ENCODE measurements at regions not wholly inside any gene's neighbourhood (a gene's known extent, or its start where the extent isn't known, plus 50 kb on each side); places are given as distances from the start of the nearest gene placed in this dataset.

DNA sequence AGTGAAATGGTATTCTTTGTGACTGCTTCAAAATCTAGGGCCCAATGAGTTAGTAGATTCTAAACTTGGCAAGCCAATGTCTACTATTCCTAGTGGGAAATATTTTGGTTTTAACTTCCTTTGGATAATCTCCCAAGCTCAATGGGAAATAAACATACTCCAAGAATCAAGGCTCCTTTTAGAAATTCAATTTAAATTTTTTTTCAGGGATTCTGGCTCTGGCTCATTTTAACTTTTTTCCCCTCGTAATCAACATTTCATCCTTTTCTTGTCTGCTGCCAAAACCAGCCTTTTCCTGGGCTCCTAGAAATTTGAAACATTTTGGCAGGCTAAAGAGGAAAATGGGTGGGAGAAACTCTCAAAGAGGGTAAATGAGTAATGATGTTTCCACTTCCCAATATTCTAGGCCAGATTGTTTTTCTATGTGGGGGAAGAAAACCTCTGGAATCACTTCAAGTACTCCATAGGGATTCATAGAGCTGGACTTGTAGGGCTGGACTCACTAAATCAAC lies 85.6 kb upstream of the AGR3 start:
- no peak for TF ChIP-seq ZC3H10 (CRISPR knock-in tag; IDR thresholded peaks at IDR 0.05)
- TF ChIP-seq ARNTL (CRISPR knock-in tag; IDR thresholded peaks at IDR 0.05; ENCODE audit: borderline replicate concordance, low read depth) = no peak
- TF ChIP-seq PPARA (CRISPR knock-in tag; IDR thresholded peaks at IDR 0.05; ENCODE audit: borderline replicate concordance) = no peak
- no peak for TF ChIP-seq ZFP3 (CRISPR knock-in tag; IDR thresholded peaks at IDR 0.05)
- TF ChIP-seq ZNF565 (CRISPR knock-in tag; conservative IDR thresholded peaks at IDR 0.05; ENCODE audit: low read depth) = no peak
- TF ChIP-seq, protein P1, sequence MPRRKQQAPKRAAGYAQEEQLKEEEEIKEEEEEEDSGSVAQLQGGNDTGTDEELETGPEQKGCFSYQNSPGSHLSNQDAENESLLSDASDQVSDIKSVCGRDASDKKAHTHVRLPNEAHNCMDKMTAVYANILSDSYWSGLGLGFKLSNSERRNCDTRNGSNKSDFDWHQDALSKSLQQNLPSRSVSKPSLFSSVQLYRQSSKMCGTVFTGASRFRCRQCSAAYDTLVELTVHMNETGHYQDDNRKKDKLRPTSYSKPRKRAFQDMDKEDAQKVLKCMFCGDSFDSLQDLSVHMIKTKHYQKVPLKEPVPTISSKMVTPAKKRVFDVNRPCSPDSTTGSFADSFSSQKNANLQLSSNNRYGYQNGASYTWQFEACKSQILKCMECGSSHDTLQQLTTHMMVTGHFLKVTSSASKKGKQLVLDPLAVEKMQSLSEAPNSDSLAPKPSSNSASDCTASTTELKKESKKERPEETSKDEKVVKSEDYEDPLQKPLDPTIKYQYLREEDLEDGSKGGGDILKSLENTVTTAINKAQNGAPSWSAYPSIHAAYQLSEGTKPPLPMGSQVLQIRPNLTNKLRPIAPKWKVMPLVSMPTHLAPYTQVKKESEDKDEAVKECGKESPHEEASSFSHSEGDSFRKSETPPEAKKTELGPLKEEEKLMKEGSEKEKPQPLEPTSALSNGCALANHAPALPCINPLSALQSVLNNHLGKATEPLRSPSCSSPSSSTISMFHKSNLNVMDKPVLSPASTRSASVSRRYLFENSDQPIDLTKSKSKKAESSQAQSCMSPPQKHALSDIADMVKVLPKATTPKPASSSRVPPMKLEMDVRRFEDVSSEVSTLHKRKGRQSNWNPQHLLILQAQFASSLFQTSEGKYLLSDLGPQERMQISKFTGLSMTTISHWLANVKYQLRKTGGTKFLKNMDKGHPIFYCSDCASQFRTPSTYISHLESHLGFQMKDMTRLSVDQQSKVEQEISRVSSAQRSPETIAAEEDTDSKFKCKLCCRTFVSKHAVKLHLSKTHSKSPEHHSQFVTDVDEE (CRISPR knock-in tag; IDR thresholded peaks at IDR 0.05) = no peak
- TF ChIP-seq BACH2 (CRISPR knock-in tag; IDR thresholded peaks at IDR 0.05; ENCODE audit: borderline replicate concordance) = no peak
- no peak for TF ChIP-seq TOX (CRISPR knock-in tag; IDR thresholded peaks at IDR 0.05; ENCODE audit: borderline replicate concordance)
- no peak for TF ChIP-seq PATZ1 (CRISPR knock-in tag; IDR thresholded peaks at IDR 0.05; ENCODE audit: borderline replicate concordance)
- no peak for TF ChIP-seq ZNF8 (CRISPR knock-in tag; IDR thresholded peaks at IDR 0.05)
- no peak for TF ChIP-seq ESRRG (CRISPR knock-in tag; IDR thresholded peaks at IDR 0.05)
- TF ChIP-seq ISL1 (CRISPR knock-in tag; IDR thresholded peaks at IDR 0.05) = no peak
- TF ChIP-seq ZFP30 (CRISPR knock-in tag; IDR thresholded peaks at IDR 0.05) = no peak
- no peak for TF ChIP-seq SNAI2 (CRISPR knock-in tag; IDR thresholded peaks at IDR 0.05)
- no peak for ATAC-seq

DNA sequence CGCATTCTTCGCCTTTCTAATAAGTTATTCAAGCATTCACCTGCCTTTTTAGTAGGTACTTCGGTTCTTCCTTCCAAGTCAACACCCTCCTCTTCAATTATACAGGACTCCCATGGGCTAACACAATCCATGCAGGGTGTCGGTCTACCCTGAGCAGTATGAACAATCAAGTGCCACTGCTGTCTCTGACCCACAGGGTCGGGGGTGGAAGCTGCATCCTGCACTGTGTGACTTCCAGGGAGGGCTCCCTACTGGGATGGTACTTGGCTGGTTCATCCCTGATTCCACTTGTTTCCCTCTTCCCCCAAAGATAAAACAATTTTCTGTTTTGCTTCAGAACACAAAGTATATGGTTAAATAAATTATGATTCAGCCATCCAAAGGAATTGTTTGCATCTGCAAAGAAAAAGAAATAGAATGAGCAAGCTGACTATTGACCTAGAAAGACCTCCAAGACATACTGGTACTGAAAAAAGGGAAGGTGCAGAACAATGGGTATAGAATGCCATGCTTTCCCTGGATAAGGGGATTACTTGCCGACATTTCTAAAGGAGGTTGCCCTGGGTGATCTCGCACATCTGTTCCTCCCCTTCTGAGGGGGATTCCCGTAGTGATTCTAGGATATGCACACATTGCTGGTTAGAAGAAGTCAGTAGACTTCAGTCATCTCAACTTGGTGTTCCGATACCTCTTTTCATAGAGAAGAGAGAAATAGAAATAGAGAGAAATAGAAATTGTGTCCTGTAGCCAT lies 89.1 kb upstream of the AGR3 start:
- no peak for TF ChIP-seq ZNF565 (CRISPR knock-in tag; conservative IDR thresholded peaks at IDR 0.05; ENCODE audit: low read depth)
- TF ChIP-seq ZNF70 (CRISPR knock-in tag; IDR thresholded peaks at IDR 0.05) = no peak
- TF ChIP-seq PPARA (CRISPR knock-in tag; IDR thresholded peaks at IDR 0.05; ENCODE audit: borderline replicate concordance) = no peak
- TF ChIP-seq BACH2 (CRISPR knock-in tag; IDR thresholded peaks at IDR 0.05; ENCODE audit: borderline replicate concordance) = no peak
- no peak for TF ChIP-seq OSR1 (CRISPR knock-in tag; IDR thresholded peaks at IDR 0.05)
- no peak for TF ChIP-seq ISL1 (CRISPR knock-in tag; IDR thresholded peaks at IDR 0.05)
- no peak for TF ChIP-seq CSDC2 (CRISPR knock-in tag; IDR thresholded peaks at IDR 0.05)
- TF ChIP-seq ZFP3 (CRISPR knock-in tag; IDR thresholded peaks at IDR 0.05) = no peak
- TF ChIP-seq, protein P2, sequence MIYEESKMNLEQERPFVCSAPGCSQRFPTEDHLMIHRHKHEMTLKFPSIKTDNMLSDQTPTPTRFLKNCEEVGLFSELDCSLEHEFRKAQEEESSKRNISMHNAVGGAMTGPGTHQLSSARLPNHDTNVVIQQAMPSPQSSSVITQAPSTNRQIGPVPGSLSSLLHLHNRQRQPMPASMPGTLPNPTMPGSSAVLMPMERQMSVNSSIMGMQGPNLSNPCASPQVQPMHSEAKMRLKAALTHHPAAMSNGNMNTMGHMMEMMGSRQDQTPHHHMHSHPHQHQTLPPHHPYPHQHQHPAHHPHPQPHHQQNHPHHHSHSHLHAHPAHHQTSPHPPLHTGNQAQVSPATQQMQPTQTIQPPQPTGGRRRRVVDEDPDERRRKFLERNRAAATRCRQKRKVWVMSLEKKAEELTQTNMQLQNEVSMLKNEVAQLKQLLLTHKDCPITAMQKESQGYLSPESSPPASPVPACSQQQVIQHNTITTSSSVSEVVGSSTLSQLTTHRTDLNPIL (CRISPR knock-in tag; IDR thresholded peaks at IDR 0.05; ENCODE audit: low read depth) = no peak
- no peak for TF ChIP-seq SNAI2 (CRISPR knock-in tag; IDR thresholded peaks at IDR 0.05)
- ATAC-seq = no peak

- ATAC-seq = no peak
These were observed 93.9 kb upstream of the AGR3 start for GRCh38 chr7:16975712-16976111.

More at GRCh38 chr7:16975712-16976111, 93.9 kb upstream of the AGR3 start:
- TF ChIP-seq ESRRG (CRISPR knock-in tag; IDR thresholded peaks at IDR 0.05) (no peak), TCF4 (CRISPR knock-in tag; IDR thresholded peaks at IDR 0.05; ENCODE audit: borderline replicate concordance) (no peak), RARB (CRISPR knock-in tag; IDR thresholded peaks at IDR 0.05) (no peak), CSDC2 (CRISPR knock-in tag; IDR thresholded peaks at IDR 0.05) (no peak), ISL1 (CRISPR knock-in tag; IDR thresholded peaks at IDR 0.05) (no peak), GLIS3 (CRISPR knock-in tag; IDR thresholded peaks at IDR 0.05) (no peak), ZNF8 (CRISPR knock-in tag; IDR thresholded peaks at IDR 0.05) (no peak), ARNTL (CRISPR knock-in tag; IDR thresholded peaks at IDR 0.05; ENCODE audit: borderline replicate concordance, low read depth) (no peak), ZNF70 (CRISPR knock-in tag; IDR thresholded peaks at IDR 0.05) (no peak)
- TF ChIP-seq, protein P3, sequence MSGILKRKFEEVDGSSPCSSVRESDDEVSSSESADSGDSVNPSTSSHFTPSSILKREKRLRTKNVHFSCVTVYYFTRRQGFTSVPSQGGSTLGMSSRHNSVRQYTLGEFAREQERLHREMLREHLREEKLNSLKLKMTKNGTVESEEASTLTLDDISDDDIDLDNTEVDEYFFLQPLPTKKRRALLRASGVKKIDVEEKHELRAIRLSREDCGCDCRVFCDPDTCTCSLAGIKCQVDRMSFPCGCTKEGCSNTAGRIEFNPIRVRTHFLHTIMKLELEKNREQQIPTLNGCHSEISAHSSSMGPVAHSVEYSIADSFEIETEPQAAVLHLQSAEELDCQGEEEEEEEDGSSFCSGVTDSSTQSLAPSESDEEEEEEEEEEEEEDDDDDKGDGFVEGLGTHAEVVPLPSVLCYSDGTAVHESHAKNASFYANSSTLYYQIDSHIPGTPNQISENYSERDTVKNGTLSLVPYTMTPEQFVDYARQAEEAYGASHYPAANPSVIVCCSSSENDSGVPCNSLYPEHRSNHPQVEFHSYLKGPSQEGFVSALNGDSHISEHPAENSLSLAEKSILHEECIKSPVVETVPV (CRISPR knock-in tag; IDR thresholded peaks at IDR 0.05) = no peak
- TF ChIP-seq, protein P4, sequence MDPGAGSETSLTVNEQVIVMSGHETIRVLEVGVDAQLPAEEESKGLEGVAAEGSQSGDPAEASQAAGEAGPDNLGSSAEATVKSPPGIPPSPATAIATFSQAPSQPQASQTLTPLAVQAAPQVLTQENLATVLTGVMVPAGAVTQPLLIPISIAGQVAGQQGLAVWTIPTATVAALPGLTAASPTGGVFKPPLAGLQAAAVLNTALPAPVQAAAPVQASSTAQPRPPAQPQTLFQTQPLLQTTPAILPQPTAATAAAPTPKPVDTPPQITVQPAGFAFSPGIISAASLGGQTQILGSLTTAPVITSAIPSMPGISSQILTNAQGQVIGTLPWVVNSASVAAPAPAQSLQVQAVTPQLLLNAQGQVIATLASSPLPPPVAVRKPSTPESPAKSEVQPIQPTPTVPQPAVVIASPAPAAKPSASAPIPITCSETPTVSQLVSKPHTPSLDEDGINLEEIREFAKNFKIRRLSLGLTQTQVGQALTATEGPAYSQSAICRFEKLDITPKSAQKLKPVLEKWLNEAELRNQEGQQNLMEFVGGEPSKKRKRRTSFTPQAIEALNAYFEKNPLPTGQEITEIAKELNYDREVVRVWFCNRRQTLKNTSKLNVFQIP (CRISPR knock-in tag; IDR thresholded peaks at IDR 0.05; ENCODE audit: borderline replicate concordance, low read depth) = no peak
- TF ChIP-seq, protein P1 (CRISPR knock-in tag; IDR thresholded peaks at IDR 0.05) = no peak

Measured in SK-N-SH treated with all-trans-retinoic acid at 6 μM for 48 hours (cell line).